ENCODE measurements at regions not wholly inside any gene's neighbourhood (a gene's known extent, or its start where the extent isn't known, plus 50 kb on each side); places are given as distances from the start of the nearest gene placed in this dataset.

GRCh38 chr10:125264757-125265578 is 104.6 kb upstream of the CTBP2 start:
- Histone ChIP-seq H4K20me1 (ENCODE audit: insufficient read depth) (no peaks in the 10 kb centered on the region), H3K4me1 (ENCODE audit: control insufficient read depth in 1 of 2, insufficient read depth in 2 of 2, low read depth in 1 of 2, low read length in 1 of 2) (no peaks in the 10 kb centered on the region; a peak in 1 of 4 replicates), H3K79me2 (ENCODE audit: insufficient read depth) (no peaks in the 10 kb centered on the region), H3K9me3 (no peaks in the 10 kb centered on the region), H3K36me3 (replicated peaks in 1 of 2; ENCODE audit: control insufficient read depth in 1 of 2, insufficient read depth in 2 of 2, low read length in 1 of 2) (no peaks in the 10 kb centered on the region), H3K27ac (ENCODE audit: low read depth in 2 of 2, low read length in 1 of 2) (no peak overlapping the region), H2AFZ (ENCODE audit: low read depth) (no peak overlapping the region), H3K9me2 (no peaks in the 10 kb centered on the region), H3K4me2 (no peak overlapping the region), H3K9ac (no peak overlapping the region), H3K27me3 (ENCODE audit: insufficient read depth) (no peaks in the 10 kb centered on the region), H3F3A (replicated peaks; ENCODE audit: insufficient read depth) (no peaks in the 10 kb centered on the region), H3K4me3 (ENCODE audit: low read depth in 2 of 2, low read length in 1 of 2) (no peak overlapping the region)
- POLR2A ChIA-PET = no interaction called here
- TF ChIP-seq EP300 (IDR thresholded peaks at IDR 0.05; ENCODE audit: borderline replicate concordance in 1 of 2, low read depth in 1 of 2, low read length in 1 of 2) = no peak
- TF ChIP-seq USF1 (IDR thresholded peaks at IDR 0.05; ENCODE audit: borderline replicate concordance, low read depth) = no peak
- TF ChIP-seq GATA2 (CRISPR knock-in tag; IDR thresholded peaks at IDR 0.05) = no peak
- TF ChIP-seq SMC3 (IDR thresholded peaks at IDR 0.05; ENCODE audit: low read depth, low read length) = no peak
- no peak for TF ChIP-seq RFX5 (IDR thresholded peaks at IDR 0.05; ENCODE audit: low read length)
- TF ChIP-seq ELF1 (IDR thresholded peaks at IDR 0.05) = no peak
- no peak for TF ChIP-seq JUND (IDR thresholded peaks at IDR 0.05)
- TF ChIP-seq RAD21 (IDR thresholded peaks at IDR 0.05; ENCODE audit: low read length) = no peak
- TF ChIP-seq SIN3A (IDR thresholded peaks at IDR 0.05; ENCODE audit: borderline replicate concordance, low read depth, low read length) = no peak
- no peak for TF ChIP-seq REST (IDR thresholded peaks at IDR 0.05; ENCODE audit: low read depth, low read length)
- no peak for TF ChIP-seq FOXM1 (IDR thresholded peaks at IDR 0.05; ENCODE audit: low read depth)
- TF ChIP-seq NRF1 (IDR thresholded peaks at IDR 0.05; ENCODE audit: low read depth, low read length) = no peak
- no peak for TF ChIP-seq TAF1 (IDR thresholded peaks at IDR 0.05; ENCODE audit: borderline replicate concordance, low read depth, low read length)
- CTCF ChIA-PET = interaction anchor here (0.7 to 1.0 kb wide), 2 partner anchors 29 to 120 kb away, joined by 3 read pairs; no protein-coding TSS in a partner anchor
- WGBS (ENCODE audit: low lambda C conversion rate) = 51% methylated on average over 13 of the region's 13 CpGs
- no peak for DNase-seq

- H3F3A ChIP-seq (replicated peaks; ENCODE audit: insufficient read depth) = no peaks in the 10 kb centered on the region
- H3K9me2 ChIP-seq = no peaks in the 10 kb centered on the region
- TF ChIP-seq ELF1 (IDR thresholded peaks at IDR 0.05) = no peak
- TF ChIP-seq FOSL2 (IDR thresholded peaks at IDR 0.05; ENCODE audit: borderline replicate concordance, low read depth) = no peak
- H3K4me1 ChIP-seq (ENCODE audit: control insufficient read depth in 1 of 2, insufficient read depth in 2 of 2, low read depth in 1 of 2, low read length in 1 of 2) = no peaks in the 10 kb centered on the region; a peak in 1 of 4 replicates
- ChIA-PET POLR2A (no interaction called here), CTCF (no interaction called here)
- no peaks in the 10 kb centered on the region for H3K36me3 ChIP-seq (replicated peaks in 1 of 2; ENCODE audit: control insufficient read depth in 1 of 2, insufficient read depth in 2 of 2, low read length in 1 of 2)
- H3K27me3 ChIP-seq (ENCODE audit: insufficient read depth) = no peaks in the 10 kb centered on the region
- no peaks in the 10 kb centered on the region for H3K9me3 ChIP-seq
- no peak overlapping the region for H3K9ac ChIP-seq
- H3K4me2 ChIP-seq = no peak overlapping the region
- H4K20me1 ChIP-seq (ENCODE audit: insufficient read depth) = no peaks in the 10 kb centered on the region
- H3K4me3 ChIP-seq (ENCODE audit: low read depth in 2 of 2, low read length in 1 of 2) = no peak overlapping the region
- H3K79me2 ChIP-seq (ENCODE audit: insufficient read depth) = no peaks in the 10 kb centered on the region
- H3K27ac ChIP-seq (ENCODE audit: low read depth in 2 of 2, low read length in 1 of 2) = no peak overlapping the region
- WGBS (ENCODE audit: low lambda C conversion rate) = 22% methylated on average over 1 of the region's 1 CpG
- H2AFZ ChIP-seq (ENCODE audit: low read depth) = no peak overlapping the region
- DNase-seq = no peak
Observed at GRCh38 chr10:125264091-125264490, 103.7 kb upstream of the CTBP2 start.

All from SK-N-SH (cell line).